ENCODE measurements at regions not wholly inside any gene's neighbourhood (a gene's known extent, or its start where the extent isn't known, plus 50 kb on each side); places are given as distances from the start of the nearest gene placed in this dataset.
"Not testable (repeated sequence)": the region's sequence is repeated elsewhere in the genome, so short reads cannot be mapped to it uniquely, and the experiment has no call there.

- TF ChIP-seq CTCF (IDR thresholded peaks at IDR 0.05; ENCODE audit: low read depth, low read length) = no peak
- no peak overlapping the region for H3K4me3 ChIP-seq
- H3K9me3 ChIP-seq (ENCODE audit: low read depth) = no peaks in the 10 kb centered on the region
Observed at GRCh38 chr14:106120101-106120500, 593.7 kb downstream of the TMEM121 start.

GRCh38 chr14:106129274-106129673, 602.9 kb downstream of the TMEM121 start:
- no peak overlapping the region for H3K27ac ChIP-seq
- no peak overlapping the region for H3K4me3 ChIP-seq
- no peaks in the 10 kb centered on the region for H3K27me3 ChIP-seq
- no peak for DNase-seq (ENCODE audit: low read depth in 1 of 2, low spot score in 1 of 2)
- no peaks in the 10 kb centered on the region for H3K36me3 ChIP-seq
- no peak for TF ChIP-seq CTCF (IDR thresholded peaks at IDR 0.05; ENCODE audit: low read depth, low read length)
- H3K4me1 ChIP-seq (ENCODE audit: low read depth) = no peaks in the 10 kb centered on the region
- H3K9me3 ChIP-seq (ENCODE audit: low read depth) = no peaks in the 10 kb centered on the region

More at GRCh38 chr14:106120101-106120500, 593.7 kb downstream of the TMEM121 start:
- Histone ChIP-seq H3K27me3 (no peaks in the 10 kb centered on the region), H3K36me3 (no peaks in the 10 kb centered on the region), H3K27ac (no peak overlapping the region), H3K4me1 (ENCODE audit: low read depth) (no peaks in the 10 kb centered on the region)
- DNase-seq (ENCODE audit: low read depth in 1 of 2, low spot score in 1 of 2) = no peak

GRCh38 chr14:106129904-106130661, 603.7 kb downstream of the TMEM121 start:
- not testable (repeated sequence) for DNase-seq (ENCODE audit: low read depth in 1 of 2, low spot score in 1 of 2); H3K4me1 ChIP-seq (ENCODE audit: low read depth); H3K4me3 ChIP-seq; H3K9me3 ChIP-seq (ENCODE audit: low read depth); H3K27me3 ChIP-seq; H3K36me3 ChIP-seq; H3K27ac ChIP-seq

GRCh38 chr14:106133126-106133525, 606.7 kb downstream of the TMEM121 start:
- H3K4me1 ChIP-seq (ENCODE audit: low read depth); DNase-seq (ENCODE audit: low read depth in 1 of 2, low spot score in 1 of 2); H3K27me3 ChIP-seq; H3K36me3 ChIP-seq; H3K9me3 ChIP-seq (ENCODE audit: low read depth); H3K27ac ChIP-seq; H3K4me3 ChIP-seq: not testable (repeated sequence)

DNA sequence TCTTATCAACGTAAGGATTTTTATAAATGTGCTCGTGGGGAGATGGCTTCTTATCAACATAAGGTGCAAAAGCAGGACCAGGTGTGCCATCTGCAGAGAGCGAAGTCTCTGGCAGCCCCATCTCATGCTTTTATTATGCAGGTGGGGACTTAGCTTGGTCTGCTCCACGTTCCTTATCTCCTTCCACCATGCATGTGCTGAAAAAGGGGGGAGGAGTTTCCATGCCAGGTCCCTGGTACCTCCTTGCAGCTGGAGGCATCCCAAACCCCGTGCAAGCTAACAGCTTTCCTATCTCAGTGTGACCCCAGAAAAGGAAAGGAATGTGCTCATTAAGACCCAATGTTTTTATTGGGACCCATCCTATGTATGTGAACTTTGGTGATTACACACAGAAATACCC, 608.5 kb downstream of the TMEM121 start:
- Histone ChIP-seq H3K27ac (no peak overlapping the region), H3K27me3 (no peaks in the 10 kb centered on the region), H3K9me3 (ENCODE audit: low read depth) (no peaks in the 10 kb centered on the region), H3K36me3 (no peaks in the 10 kb centered on the region), H3K4me3 (no peak overlapping the region), H3K4me1 (ENCODE audit: low read depth) (no peaks in the 10 kb centered on the region)
- no peak for DNase-seq (ENCODE audit: low read depth in 1 of 2, low spot score in 1 of 2)
- TF ChIP-seq CTCF (IDR thresholded peaks at IDR 0.05; ENCODE audit: low read depth, low read length) = no peak

GRCh38 chr14:106141242-106142220, 615.1 kb downstream of the TMEM121 start:
- no peaks in the 10 kb centered on the region for H3K4me1 ChIP-seq (ENCODE audit: low read depth)
- no peak overlapping the region for H3K27ac ChIP-seq
- no peaks in the 10 kb centered on the region for H3K27me3 ChIP-seq
- no peak overlapping the region for H3K4me3 ChIP-seq
- DNase-seq (ENCODE audit: low read depth in 1 of 2, low spot score in 1 of 2) = no peak
- H3K9me3 ChIP-seq (ENCODE audit: low read depth) = no peaks in the 10 kb centered on the region
- no peak for TF ChIP-seq CTCF (IDR thresholded peaks at IDR 0.05; ENCODE audit: low read depth, low read length)
- H3K36me3 ChIP-seq = no peaks in the 10 kb centered on the region

DNA sequence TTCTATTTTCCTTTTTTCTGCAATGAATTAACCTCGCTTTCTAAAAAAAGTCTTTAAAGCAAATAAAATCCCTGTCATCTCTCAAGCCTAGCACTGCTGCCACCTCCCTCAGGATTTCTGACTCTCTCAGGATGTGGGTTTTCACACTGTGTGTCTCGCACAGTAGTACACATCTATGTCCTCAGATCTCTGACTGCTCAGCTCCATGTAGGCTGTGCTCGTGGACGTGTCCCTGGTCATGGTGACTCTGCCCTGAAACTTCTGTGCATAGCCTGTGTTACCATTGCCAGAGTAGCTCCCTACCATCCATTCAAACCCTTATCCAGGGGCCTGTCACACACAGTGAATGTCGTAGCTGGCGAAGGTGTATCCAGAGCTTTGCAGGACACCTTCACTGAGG, 619.3 kb downstream of the TMEM121 start:
- H3K36me3 ChIP-seq; H3K4me3 ChIP-seq; DNase-seq (ENCODE audit: low read depth in 1 of 2, low spot score in 1 of 2); H3K27me3 ChIP-seq; H3K27ac ChIP-seq; H3K4me1 ChIP-seq (ENCODE audit: low read depth); H3K9me3 ChIP-seq (ENCODE audit: low read depth): not testable (repeated sequence)
